ENCODE measurements at regions not wholly inside any gene's neighbourhood (a gene's known extent, or its start where the extent isn't known, plus 50 kb on each side); places are given as distances from the start of the nearest gene placed in this dataset.
"Not testable (repeated sequence)": the region's sequence is repeated elsewhere in the genome, so short reads cannot be mapped to it uniquely, and the experiment has no call there.

DNA sequence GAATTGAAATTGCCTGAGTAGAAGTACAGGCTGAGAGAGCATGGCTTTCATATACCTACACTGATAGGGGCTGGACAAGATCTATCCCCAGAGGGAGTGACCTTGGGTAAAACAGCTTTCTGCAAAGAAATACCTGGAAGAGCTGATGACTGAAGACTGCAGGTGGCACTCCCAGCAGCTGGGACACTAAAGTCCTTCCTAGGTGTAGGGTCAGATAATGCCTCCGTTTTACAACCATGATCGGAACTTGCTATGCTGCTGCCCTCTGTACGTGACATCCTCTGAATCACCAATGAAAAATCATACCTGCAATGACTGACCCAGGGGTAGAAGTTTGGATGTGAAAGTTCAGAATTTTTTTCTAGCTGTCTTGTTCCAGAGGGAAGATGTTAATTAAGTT lies 107.2 kb upstream of the WDR1 start:
- TF ChIP-seq EGR1 (IDR thresholded peaks at IDR 0.05; ENCODE audit: low read depth) (no peak), RAD21 (IDR thresholded peaks at IDR 0.05; ENCODE audit: low read depth) (no peak), POLR2A (IDR thresholded peaks at IDR 0.05; ENCODE audit: borderline replicate concordance, extremely low read depth, insufficient read depth, insufficient read length) (no peak), ZNF274 (IDR thresholded peaks at IDR 0.05; ENCODE audit: low read depth, low read length) (no peak), SRF (IDR thresholded peaks at IDR 0.05; ENCODE audit: low read depth) (no peak), TCF7L2 (IDR thresholded peaks at IDR 0.05; ENCODE audit: borderline replicate concordance, extremely low read depth, insufficient read depth, insufficient read length) (no peak)
- TF ChIP-seq, protein P1, sequence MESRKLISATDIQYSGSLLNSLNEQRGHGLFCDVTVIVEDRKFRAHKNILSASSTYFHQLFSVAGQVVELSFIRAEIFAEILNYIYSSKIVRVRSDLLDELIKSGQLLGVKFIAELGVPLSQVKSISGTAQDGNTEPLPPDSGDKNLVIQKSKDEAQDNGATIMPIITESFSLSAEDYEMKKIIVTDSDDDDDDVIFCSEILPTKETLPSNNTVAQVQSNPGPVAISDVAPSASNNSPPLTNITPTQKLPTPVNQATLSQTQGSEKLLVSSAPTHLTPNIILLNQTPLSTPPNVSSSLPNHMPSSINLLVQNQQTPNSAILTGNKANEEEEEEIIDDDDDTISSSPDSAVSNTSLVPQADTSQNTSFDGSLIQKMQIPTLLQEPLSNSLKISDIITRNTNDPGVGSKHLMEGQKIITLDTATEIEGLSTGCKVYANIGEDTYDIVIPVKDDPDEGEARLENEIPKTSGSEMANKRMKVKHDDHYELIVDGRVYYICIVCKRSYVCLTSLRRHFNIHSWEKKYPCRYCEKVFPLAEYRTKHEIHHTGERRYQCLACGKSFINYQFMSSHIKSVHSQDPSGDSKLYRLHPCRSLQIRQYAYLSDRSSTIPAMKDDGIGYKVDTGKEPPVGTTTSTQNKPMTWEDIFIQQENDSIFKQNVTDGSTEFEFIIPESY (IDR thresholded peaks at IDR 0.05; ENCODE audit: extremely low read depth, insufficient replicate concordance, low read length), result no peak
- RAD21 ChIA-PET (ENCODE audit: low non-redundant PET in 1 of 2, low total read pairs in 2 of 2, uncharacterized antibody in 2 of 2, unreplicated experiment in 2 of 2), result no interaction called here

DNA sequence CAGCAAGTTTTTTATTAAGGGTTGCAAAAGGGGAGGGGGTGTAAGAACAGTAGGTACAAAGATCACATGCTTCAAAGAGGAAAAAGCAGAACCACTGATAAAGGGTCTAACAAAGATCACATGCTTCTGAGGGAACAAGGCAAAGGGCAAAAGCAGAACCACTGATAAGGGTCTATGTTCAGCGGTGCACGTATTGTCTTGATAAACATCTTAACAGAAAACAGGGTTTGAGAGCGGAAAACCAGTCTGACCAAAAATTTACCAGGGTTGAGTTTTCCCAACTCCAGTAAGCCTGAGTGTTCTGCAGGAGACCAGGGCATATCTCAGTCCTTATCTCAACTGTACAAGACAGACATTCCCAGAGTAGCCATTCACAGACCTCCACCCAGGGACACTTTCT lies 96.9 kb upstream of the WDR1 start:
- BruUV-seq (replicated peaks); H2AFZ ChIP-seq (ENCODE audit: low read depth, low read length, poor library complexity, severe bottlenecking); POLR2A ChIA-PET; H4K20me1 ChIP-seq (ENCODE audit: insufficient read depth); intact Hi-C loops (cut with micrococcal nuclease); H3K4me1 ChIP-seq (ENCODE audit: control insufficient read depth in 1 of 2, insufficient read depth in 2 of 2, low read length in 2 of 2); H3K9ac ChIP-seq (ENCODE audit: low read length); RAD21 ChIA-PET (ENCODE audit: low non-redundant PET in 1 of 2, low total read pairs in 2 of 2, uncharacterized antibody in 2 of 2, unreplicated experiment in 2 of 2); H3K9me2 ChIP-seq (ENCODE audit: insufficient read depth); H3K27ac ChIP-seq (ENCODE audit: low read depth, low read length); H3K9me3 ChIP-seq (ENCODE audit: control insufficient read depth in 1 of 2, insufficient read depth in 1 of 2, low read depth in 1 of 2, low read length in 2 of 2); H3K27me3 ChIP-seq (ENCODE audit: insufficient read depth, low read length); CTCF ChIA-PET; ATAC-seq; H3K4me2 ChIP-seq (ENCODE audit: low read length); H3K36me3 ChIP-seq (ENCODE audit: control insufficient read depth in 1 of 2, insufficient read depth in 2 of 2, low read length in 2 of 2); H3K4me3 ChIP-seq (replicated peaks in 1 of 2; ENCODE audit: low read depth in 1 of 2, low read length in 2 of 2); H3K79me2 ChIP-seq (ENCODE audit: insufficient read depth, low read length); DNase-seq (ENCODE audit: low read depth, low spot score): not testable (repeated sequence)

More for the DNA sequence above, 107.2 kb upstream of the WDR1 start:
- Histone ChIP-seq H3K4me3 (replicated peaks in 1 of 2; ENCODE audit: low read depth in 1 of 2, low read length in 2 of 2) (no peak overlapping the region), H3K4me2 (ENCODE audit: low read length) (no peak overlapping the region), H3K36me3 (ENCODE audit: control insufficient read depth in 1 of 2, insufficient read depth in 2 of 2, low read length in 2 of 2) (no peaks in the 10 kb centered on the region), H3K4me1 (ENCODE audit: control insufficient read depth in 1 of 2, insufficient read depth in 2 of 2, low read length in 2 of 2) (no peaks in the 10 kb centered on the region), H3K79me2 (ENCODE audit: insufficient read depth, low read length) (no peaks in the 10 kb centered on the region), H3K9me2 (ENCODE audit: insufficient read depth) (no peaks in the 10 kb centered on the region), H4K20me1 (ENCODE audit: insufficient read depth) (no peaks in the 10 kb centered on the region), H3K9ac (ENCODE audit: low read length) (no peak overlapping the region), H3K27me3 (ENCODE audit: insufficient read depth, low read length) (no peaks in the 10 kb centered on the region), H2AFZ (ENCODE audit: low read depth, low read length, poor library complexity, severe bottlenecking) (no peak overlapping the region), H3K9me3 (ENCODE audit: control insufficient read depth in 1 of 2, insufficient read depth in 1 of 2, low read depth in 1 of 2, low read length in 2 of 2) (no peaks in the 10 kb centered on the region), H3K27ac (ENCODE audit: low read depth, low read length) (no peak overlapping the region)
- CTCF ChIA-PET, result no interaction called here
- no peak for ATAC-seq
- POLR2A ChIA-PET, result no interaction called here
- intact Hi-C loops (cut with micrococcal nuclease), result no loop called here
- DNase-seq (ENCODE audit: low read depth, low spot score), result no peak
- BruUV-seq (replicated peaks), result no TSS peak

All from HCT116 (cell line).